ENCODE measurements at regions not wholly inside any gene's neighbourhood (a gene's known extent, or its start where the extent isn't known, plus 50 kb on each side); places are given as distances from the start of the nearest gene placed in this dataset.

DNA sequence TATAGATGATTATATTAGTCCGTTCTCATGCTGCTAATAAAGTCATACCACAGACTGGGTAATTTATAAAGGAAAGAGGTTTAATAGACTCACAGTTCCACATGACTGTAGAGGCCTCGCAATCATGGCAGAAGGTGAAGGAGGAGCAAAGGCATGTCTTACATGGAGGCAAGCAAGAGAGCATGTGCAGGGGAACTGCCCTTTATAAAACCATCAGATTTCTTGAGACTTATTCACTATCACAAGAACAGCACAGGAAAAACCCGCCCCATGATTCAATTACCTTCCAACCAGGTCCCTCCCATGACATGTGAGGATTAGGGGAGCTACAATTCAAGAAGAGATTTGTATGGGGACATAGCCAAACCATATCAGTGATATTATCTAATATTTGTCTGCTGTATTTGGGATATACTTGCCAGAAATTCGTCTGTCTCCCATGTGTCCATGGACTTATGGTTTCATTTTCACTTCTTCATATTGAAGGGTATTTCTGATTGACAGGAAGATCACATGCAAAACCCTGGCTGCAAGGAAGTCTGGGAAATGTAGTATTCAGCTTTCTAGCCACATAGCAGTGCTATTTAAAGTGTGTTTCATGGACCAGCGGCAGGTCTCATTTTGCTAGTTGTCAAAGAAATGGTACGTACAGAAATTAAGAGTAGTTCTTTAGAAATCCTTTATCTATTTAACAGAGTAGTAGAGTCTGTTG lies 50.5 kb upstream of the PAK5 start:
- TF ChIP-seq, protein P1, sequence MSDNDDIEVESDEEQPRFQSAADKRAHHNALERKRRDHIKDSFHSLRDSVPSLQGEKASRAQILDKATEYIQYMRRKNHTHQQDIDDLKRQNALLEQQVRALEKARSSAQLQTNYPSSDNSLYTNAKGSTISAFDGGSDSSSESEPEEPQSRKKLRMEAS (IDR thresholded peaks at IDR 0.05; ENCODE audit: low read depth, low read length): 0 out of 2 replicates have a peak, but pooled peaks have one; percentile 7
- no peak for TF ChIP-seq MYC (IDR thresholded peaks at IDR 0.05; ENCODE audit: low read depth, low read length)
- DNase-seq (ENCODE audit: low read depth): peak; percentile 34
- peak overlapping the region; percentile 26 for H3K4me3 ChIP-seq (ENCODE audit: low read depth, low read length)

Measured in NB4 (cell line).